ENCODE measurements at regions not wholly inside any gene's neighbourhood (a gene's known extent, or its start where the extent isn't known, plus 50 kb on each side); places are given as distances from the start of the nearest gene placed in this dataset.

- TF ChIP-seq CTCF (IDR thresholded peaks at IDR 0.05) (no peak), POLR2A (IDR thresholded peaks at IDR 0.05; ENCODE audit: low read length) (no peak), RFX5 (IDR thresholded peaks at IDR 0.05) (no peak), HDAC2 (IDR thresholded peaks at IDR 0.05) (no peak), PBX3 (IDR thresholded peaks at IDR 0.05) (no peak), RCOR1 (IDR thresholded peaks at IDR 0.05; ENCODE audit: low read depth, low read length) (no peak), CHD2 (IDR thresholded peaks at IDR 0.05; ENCODE audit: low read length, partially characterized antibody) (no peak), SMC3 (IDR thresholded peaks at IDR 0.05) (no peak), HMGXB4 (CRISPR knock-in tag; IDR thresholded peaks at IDR 0.05; ENCODE audit: borderline replicate concordance) (no peak), NR3C1 (IDR thresholded peaks at IDR 0.05) (no peak), POLR2AphosphoS2 (conservative IDR thresholded peaks at IDR 0.05; ENCODE audit: low read length) (no peak), ZFP36 (IDR thresholded peaks at IDR 0.05; ENCODE audit: borderline replicate concordance, partially characterized antibody) (no peak), TP53 (CRISPR knock-in tag; IDR thresholded peaks at IDR 0.05) (no peak), MYC (IDR thresholded peaks at IDR 0.05; ENCODE audit: borderline replicate concordance, low read length) (no peak)
These were observed 173.7 kb upstream of the SLITRK5 start for GRCh38 chr13:87497426-87497825.
